HAP-1 (cell line): ENCODE measurements at regions not wholly inside any gene's neighbourhood (a gene's known extent, or its start where the extent isn't known, plus 50 kb on each side); places are given as distances from the start of the nearest gene placed in this dataset.
A peak's percentile ranks its signal among the peaks of the same experiment; 100 is the strongest.
"Not testable (repeated sequence)": the region's sequence is repeated elsewhere in the genome, so short reads cannot be mapped to it uniquely, and the experiment has no call there.

Source experiments
- DNase-seq, 2 experiments: peaks; one replicate each; pipeline ENCODE4 v3.0.0-alpha.2; 2016 to 2020; ENCODE audit warnings: low spot score in 2 of 2
- H3K27me3 ChIP-seq: fragments of 250-450 bp; sonication (Bioruptor Pico); 2 replicates; pipeline ENCODE4 v1.5.1; 2020; ENCODE audit warnings: low read depth, mild to moderate bottlenecking, moderate library complexity
- H3K36me3 ChIP-seq: fragments of 250-450 bp; sonication (Bioruptor Pico); replicated peaks from 2 replicates; pipeline ENCODE4 v1.5.1; 2020; ENCODE audit warnings: mild to moderate bottlenecking
- H3K4me1 ChIP-seq: fragments of 250-450 bp; sonication (Bioruptor Pico); 2 replicates; pipeline ENCODE4 v1.5.1; 2020; ENCODE audit warnings: mild to moderate bottlenecking
- H3K4me3 ChIP-seq: fragments of 250-450 bp; sonication (Bioruptor Pico); 2 replicates; pipeline ENCODE4 v1.5.1; 2020; ENCODE audit warnings: mild to moderate bottlenecking, moderate library complexity
- H3K9me3 ChIP-seq: fragments of 250-450 bp; sonication (Bioruptor Pico); 2 replicates; pipeline ENCODE4 v1.5.1; 2020; ENCODE audit warnings: mild to moderate bottlenecking, moderate library complexity
- in situ Hi-C: fragments of 300-500 bp; cut with MboI; formaldehyde crosslinking; loops from 3 replicates; pipeline ENCODE4 v1.14.3; 2020; ENCODE audit warnings: low sequenced_read_pairs, inconsistent platforms, mixed read lengths

DNA sequence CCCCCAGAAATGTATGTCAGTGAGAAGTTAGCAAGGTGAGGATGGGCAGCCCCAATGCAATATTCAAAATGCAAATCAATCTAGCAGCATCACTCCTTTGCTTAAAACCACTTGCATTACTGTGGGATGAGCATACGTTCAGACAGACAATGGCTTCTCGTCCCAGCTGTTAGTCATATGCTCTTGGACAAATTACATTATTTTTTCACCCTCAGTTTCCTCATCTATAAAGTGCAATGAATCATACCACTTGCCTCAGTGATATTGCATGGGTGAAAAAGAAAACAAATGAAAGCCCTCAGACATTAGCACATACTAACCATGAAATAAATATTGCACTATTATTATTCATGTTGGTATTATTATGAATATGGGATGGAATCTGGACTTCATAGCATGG is 132.3 kb downstream of the C12orf75 start:
- Histone ChIP-seq H3K4me3 (no peak overlapping the region), H3K27me3 (no peaks in the 10 kb centered on the region), H3K4me1 (peaks cover 17% of the 10 kb centered on the region), H3K9me3 (0 out of 2 replicates have a peak, but pooled peaks cover 3% of the 10 kb centered on the region), H3K36me3 (no peaks in the 10 kb centered on the region)
- in situ Hi-C loops = no loop called here
- DNase-seq = no peak

GRCh38 chr12:105464406-105464805 is 133.9 kb downstream of the C12orf75 start:
- peaks cover 19% of the 10 kb centered on the region for H3K4me1 ChIP-seq
- no peaks in the 10 kb centered on the region for H3K36me3 ChIP-seq
- in situ Hi-C loops = no loop called here
- no peak for DNase-seq
- no peak overlapping the region for H3K4me3 ChIP-seq
- no peaks in the 10 kb centered on the region for H3K27me3 ChIP-seq
- no peaks in the 10 kb centered on the region for H3K9me3 ChIP-seq

DNA sequence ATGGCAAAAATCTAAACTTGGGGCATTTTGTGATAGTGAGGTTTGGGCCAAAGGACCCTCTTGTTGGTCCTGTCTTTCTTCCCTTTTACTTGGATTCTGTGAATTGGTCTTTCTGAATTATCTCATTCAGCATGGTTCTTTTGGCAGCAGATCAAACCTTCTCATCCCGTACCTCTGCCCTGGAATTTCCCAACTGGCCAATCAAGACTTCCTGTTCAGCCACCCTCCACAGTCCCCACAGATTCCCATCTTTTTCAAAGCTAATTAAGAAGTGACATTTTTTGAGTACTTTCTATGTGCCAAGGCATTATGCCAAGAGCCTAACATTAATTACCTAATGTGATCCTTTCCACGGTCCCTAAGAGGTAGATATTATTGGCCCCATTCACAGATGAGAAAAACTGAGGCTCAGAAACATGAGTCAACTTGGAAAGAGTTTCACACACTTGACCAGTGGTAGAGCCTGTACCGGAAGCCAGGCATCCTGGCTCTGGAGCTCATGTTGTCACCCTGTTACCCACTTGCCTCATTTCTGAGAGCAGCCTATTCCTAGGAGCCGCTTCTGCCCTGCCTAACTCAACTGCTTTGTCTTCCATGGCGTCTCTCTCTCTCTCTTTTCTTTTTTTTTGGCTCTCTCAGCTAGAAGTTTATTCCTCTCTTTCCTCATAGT is 135.9 kb downstream of the C12orf75 start:
- no peak overlapping the region for H3K4me3 ChIP-seq
- no peaks in the 10 kb centered on the region for H3K36me3 ChIP-seq
- peaks cover 19% of the 10 kb centered on the region for H3K4me1 ChIP-seq
- DNase-seq = no peak
- no peaks in the 10 kb centered on the region for H3K27me3 ChIP-seq
- in situ Hi-C loops = no loop called here
- no peaks in the 10 kb centered on the region for H3K9me3 ChIP-seq

DNA sequence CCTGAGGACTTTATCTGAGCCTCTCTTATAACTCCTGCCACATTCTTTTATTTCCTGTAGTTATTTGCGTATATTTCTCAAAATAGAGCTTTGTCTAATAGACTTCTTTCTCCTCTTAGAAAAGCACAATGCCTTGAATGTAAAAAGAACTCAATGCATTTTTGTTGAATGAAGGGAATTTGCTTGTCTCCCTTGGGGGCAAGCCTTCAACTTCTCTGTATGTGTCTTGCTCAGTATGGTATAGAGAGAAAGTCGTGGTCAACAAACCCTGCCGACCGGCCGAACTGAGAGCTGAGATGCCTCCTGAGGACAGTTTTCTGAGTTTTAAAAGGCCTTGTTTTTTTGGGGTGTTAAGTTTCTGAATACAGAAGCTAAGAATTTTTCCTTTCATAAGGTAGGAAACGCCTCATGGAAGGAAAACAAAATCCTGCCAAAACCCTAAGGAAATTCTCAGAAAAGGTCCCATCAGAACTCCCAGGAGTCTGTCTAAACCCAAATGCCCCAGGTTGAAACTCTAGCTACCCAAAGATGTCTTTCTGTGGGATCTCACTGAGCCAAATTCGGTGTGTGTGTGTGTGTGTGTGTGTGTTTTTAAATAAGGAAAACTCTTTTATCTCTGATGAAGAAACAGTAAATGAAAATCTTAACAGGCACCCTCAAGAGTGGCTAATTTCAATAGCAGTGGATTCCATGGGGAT is 136.6 kb downstream of the C12orf75 start:
- no peaks in the 10 kb centered on the region for H3K27me3 ChIP-seq
- DNase-seq = peak; percentile 62 to 83
- H3K4me3 ChIP-seq = no peak overlapping the region
- no peaks in the 10 kb centered on the region for H3K9me3 ChIP-seq
- no peaks in the 10 kb centered on the region for H3K36me3 ChIP-seq
- H3K4me1 ChIP-seq = peaks cover 19% of the 10 kb centered on the region
- in situ Hi-C loops = no loop called here

GRCh38 chr12:105467710-105468366 is 137.3 kb downstream of the C12orf75 start:
- H3K4me3 ChIP-seq = no peak overlapping the region
- in situ Hi-C loops = no loop called here
- no peaks in the 10 kb centered on the region for H3K9me3 ChIP-seq

GRCh38 chr12:105468464-105468863 is 138.0 kb downstream of the C12orf75 start:
- in situ Hi-C loops = no loop called here
- no peak for DNase-seq
- Histone ChIP-seq H3K36me3 (no peaks in the 10 kb centered on the region), H3K4me1 (peaks cover 19% of the 10 kb centered on the region), H3K9me3 (no peaks in the 10 kb centered on the region), H3K27me3 (no peaks in the 10 kb centered on the region), H3K4me3 (no peak overlapping the region)

More at GRCh38 chr12:105467710-105468366, 137.3 kb downstream of the C12orf75 start:
- H3K4me1 ChIP-seq = peaks cover 19% of the 10 kb centered on the region
- no peaks in the 10 kb centered on the region for H3K36me3 ChIP-seq
- no peaks in the 10 kb centered on the region for H3K27me3 ChIP-seq
- no peak for DNase-seq

GRCh38 chr12:105469211-105469610 is 138.7 kb downstream of the C12orf75 start:
- Histone ChIP-seq H3K4me3 (no peak overlapping the region), H3K36me3 (no peaks in the 10 kb centered on the region), H3K9me3 (no peaks in the 10 kb centered on the region), H3K27me3 (no peaks in the 10 kb centered on the region), H3K4me1 (peaks cover 19% of the 10 kb centered on the region)
- in situ Hi-C loops = no loop called here
- DNase-seq = no peak

DNA sequence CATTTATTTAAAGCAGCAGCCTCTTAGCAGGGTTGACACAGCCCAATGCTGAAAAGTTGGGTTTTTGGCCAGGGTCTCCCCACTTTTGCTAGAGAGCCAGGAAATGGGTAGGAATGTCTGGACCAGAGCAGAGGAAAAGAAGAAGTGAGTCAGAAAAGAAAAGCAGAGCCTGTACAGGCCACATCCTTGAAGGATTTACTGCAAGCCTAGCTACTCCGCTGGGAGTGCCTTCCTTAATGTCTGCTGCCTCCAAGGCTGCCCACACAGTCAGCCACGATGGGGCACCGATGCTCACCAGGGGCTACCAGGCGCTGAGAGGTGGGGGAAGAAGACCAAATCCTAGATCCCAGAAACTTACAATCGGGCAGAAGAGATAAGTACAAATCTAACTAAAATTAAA is 139.2 kb downstream of the C12orf75 start:
- Histone ChIP-seq H3K4me1 (peaks cover 19% of the 10 kb centered on the region), H3K9me3 (no peaks in the 10 kb centered on the region), H3K4me3 (no peak overlapping the region), H3K36me3 (no peaks in the 10 kb centered on the region), H3K27me3 (no peaks in the 10 kb centered on the region)
- in situ Hi-C loops = no loop called here
- no peak for DNase-seq

- Histone ChIP-seq H3K27me3 (no peaks in the 10 kb centered on the region), H3K36me3 (no peaks in the 10 kb centered on the region), H3K4me3 (no peak overlapping the region), H3K4me1 (peaks cover 19% of the 10 kb centered on the region), H3K9me3 (no peaks in the 10 kb centered on the region)
- in situ Hi-C loops = no loop called here
- DNase-seq = no peak
Observed at GRCh38 chr12:105470102-105470501, 139.6 kb downstream of the C12orf75 start.

- Histone ChIP-seq H3K9me3 (no peaks in the 10 kb centered on the region), H3K4me3 (no peak overlapping the region), H3K36me3 (no peaks in the 10 kb centered on the region), H3K4me1 (peaks cover 19% of the 10 kb centered on the region), H3K27me3 (no peaks in the 10 kb centered on the region)
- in situ Hi-C loops = no loop called here
- no peak for DNase-seq
Observed at GRCh38 chr12:105470601-105471000, 140.1 kb downstream of the C12orf75 start.

DNA sequence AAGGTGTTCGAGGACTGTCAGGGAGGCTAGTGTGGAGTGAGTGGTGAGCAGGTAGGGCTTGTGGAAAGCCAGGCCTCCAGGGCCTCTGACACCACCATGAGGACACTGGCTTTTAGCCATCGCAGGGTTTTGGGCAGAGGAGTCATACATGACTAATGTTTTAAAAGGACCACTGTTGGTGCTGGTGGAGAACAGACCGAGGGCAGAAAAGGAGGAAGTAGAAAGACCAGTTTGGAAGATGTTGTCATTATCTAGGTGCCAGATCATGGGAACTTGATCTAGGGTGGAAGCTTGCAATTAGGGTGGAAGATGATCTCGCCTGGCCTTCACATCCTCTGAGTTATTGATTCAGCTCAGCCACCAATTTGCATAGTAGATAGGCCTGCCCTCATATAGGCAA is 144.2 kb downstream of the C12orf75 start:
- no peaks in the 10 kb centered on the region for H3K27me3 ChIP-seq
- in situ Hi-C loops = no loop called here
- no peak overlapping the region for H3K4me3 ChIP-seq
- H3K4me1 ChIP-seq = peaks cover 25% of the 10 kb centered on the region
- no peaks in the 10 kb centered on the region for H3K36me3 ChIP-seq
- no peaks in the 10 kb centered on the region for H3K9me3 ChIP-seq
- no peak for DNase-seq

DNA sequence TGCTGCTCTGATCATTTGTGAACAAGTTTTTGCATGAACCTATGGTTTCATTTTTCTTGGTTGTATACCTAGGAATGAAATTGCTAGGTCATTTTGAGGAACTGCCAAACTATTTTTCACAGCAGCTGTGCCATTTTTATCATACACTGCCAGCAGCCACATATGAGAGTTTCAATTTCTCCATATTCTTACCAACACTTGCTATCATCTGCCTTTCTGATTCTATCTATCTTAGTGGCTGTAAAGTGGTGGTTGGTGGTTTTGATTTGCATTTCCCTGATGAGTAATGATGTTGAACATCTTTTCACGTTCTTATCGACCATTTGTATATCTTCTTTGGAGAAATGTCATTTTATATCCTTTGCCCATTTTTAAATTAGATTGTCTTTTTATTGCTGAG is 146.1 kb downstream of the C12orf75 start:
- Histone ChIP-seq H3K4me1 (peaks cover 44% of the 10 kb centered on the region), H3K27me3 (no peaks in the 10 kb centered on the region), H3K4me3 (no peak overlapping the region), H3K36me3 (no peaks in the 10 kb centered on the region), H3K9me3 (no peaks in the 10 kb centered on the region)
- DNase-seq = no peak
- in situ Hi-C loops = no loop called here

- no peaks in the 10 kb centered on the region for H3K9me3 ChIP-seq
- peak; percentile 25 to 27 for DNase-seq
- H3K4me1 ChIP-seq = peaks cover 51% of the 10 kb centered on the region
- in situ Hi-C loops = no loop called here
- no peak overlapping the region for H3K4me3 ChIP-seq
- no peaks in the 10 kb centered on the region for H3K27me3 ChIP-seq
- H3K36me3 ChIP-seq = no peaks in the 10 kb centered on the region
Observed at GRCh38 chr12:105477873-105478272, 147.4 kb downstream of the C12orf75 start.

GRCh38 chr12:105478788-105479187 is 148.3 kb downstream of the C12orf75 start:
- H3K36me3 ChIP-seq, H3K9me3 ChIP-seq, H3K4me3 ChIP-seq, H3K27me3 ChIP-seq, in situ Hi-C loops: not testable (repeated sequence)
- peaks cover 51% of the 10 kb centered on the region for H3K4me1 ChIP-seq
- DNase-seq = peak; percentile 30 to 88
